Endothelial cell of umbilical vein (primary cell): ENCODE measurements at regions not wholly inside any gene's neighbourhood (a gene's known extent, or its start where the extent isn't known, plus 50 kb on each side); places are given as distances from the start of the nearest gene placed in this dataset.

ENCODE experiments used
- BruUV-seq: library from RNA; stranded (reverse); fragments of 400-500 nt; replicated peaks from 2 replicates; lab custom pipeline; 2021; lab: Mats Ljungman, UMichigan
- CTCF ChIA-PET: fragments of 300-600, 350-600 bp; sonication (Branson Sonifier 250); formaldehyde crosslinking; loops from one replicate; lab custom pipeline; 2021; ENCODE audit warnings: antibody characterized with exemption, inconsistent platforms; lab: Charles Lee
- POLR2A ChIA-PET: fragments of 300-600, 350-600 bp; sonication (Branson Sonifier 250); formaldehyde crosslinking; loops from one replicate; lab custom pipeline; 2021; ENCODE audit warnings: antibody characterized with exemption, inconsistent platforms; lab: Charles Lee
- DNase-seq: peaks from one replicate; pipeline ENCODE4 v3.0.0-alpha.2; 2011; ENCODE audit warnings: low read depth, low spot score
- FAIRE-seq: peaks from 2 replicates; lab custom pipeline; 2011; peaks lifted over from hg19 to GRCh38; lab: Jason Lieb, UNC
- H2AFZ ChIP-seq: 2 replicates; pipeline ENCODE4 v1.6.0; 2012; ENCODE audit warnings: low read depth, low read length, control low read depth, inconsistent platforms
- H3K27ac ChIP-seq: 2 replicates; pipeline ENCODE4 v1.5.1; 2011; ENCODE audit warnings: low read depth, mild to moderate bottlenecking, control low read depth, low read length, moderate library complexity; ENCODE audit not compliant: insufficient read depth
- H3K27me3 ChIP-seq, 2 experiments: 2 replicates each; pipeline versions ENCODE4 v1.6.0 to v1.6.1; 2011; ENCODE audit warnings: low read length in 2 of 2, mixed read lengths in 1 of 2; ENCODE audit not compliant: control insufficient read depth in 2 of 2, insufficient read depth in 2 of 2
- H3K36me3 ChIP-seq, 2 experiments: 2 replicates in 1 of 2; 3 replicates in 1 of 2; pipeline ENCODE4 v1.5.1; 2011; ENCODE audit warnings: low read length in 2 of 2, mild to moderate bottlenecking in 1 of 2, moderate library complexity in 1 of 2; ENCODE audit not compliant: control insufficient read depth in 2 of 2, insufficient read depth in 2 of 2; ENCODE audit errors: extremely low read depth in 1 of 2
- H3K4me1 ChIP-seq: 3 replicates; pipeline ENCODE4 v1.5.1; 2011; ENCODE audit warnings: mild to moderate bottlenecking, low read length; ENCODE audit not compliant: control insufficient read depth, insufficient read depth; ENCODE audit errors: extremely low read depth
- H3K4me2 ChIP-seq: 2 replicates; pipeline ENCODE4 v1.6.1; 2011; ENCODE audit warnings: low read length, control low read depth, mixed read lengths; ENCODE audit not compliant: insufficient read depth
- H3K4me3 ChIP-seq, 3 experiments: fragments of 200-600 bp in 1 of 3; sonication (generic), shearing (Covaris generic) in 1 of 3; replicated peaks in 1 of 3; 2 replicates each; pipeline ENCODE4 v1.5.1; 2011 to 2016; ENCODE audit warnings: control low read depth in 3 of 3, low read length in 3 of 3, mild to moderate bottlenecking in 2 of 3, inconsistent platforms in 1 of 3, low read depth in 1 of 3, moderate library complexity in 1 of 3; ENCODE audit not compliant: insufficient read depth in 1 of 3
- H3K79me2 ChIP-seq: 2 replicates; pipeline ENCODE4 v1.6.0; 2012; ENCODE audit warnings: low read length, inconsistent platforms; ENCODE audit not compliant: control insufficient read depth, insufficient read depth
- H3K9ac ChIP-seq: replicated peaks from 2 replicates; pipeline ENCODE3; 2011; ENCODE audit warnings: low read length, control low read depth; ENCODE audit not compliant: insufficient read depth; ENCODE audit errors: extremely low read depth
- H3K9me1 ChIP-seq: replicated peaks from 3 replicates; pipeline ENCODE4 v1.6.0; 2011; ENCODE audit warnings: mild to moderate bottlenecking, low read length; ENCODE audit not compliant: control insufficient read depth, insufficient read depth; ENCODE audit errors: extremely low read depth
- H3K9me3 ChIP-seq: replicated peaks from 2 replicates; pipeline ENCODE4 v1.5.1; 2012; ENCODE audit warnings: low read length, inconsistent platforms; ENCODE audit not compliant: control insufficient read depth, insufficient read depth
- H4K20me1 ChIP-seq: replicated peaks from 2 replicates; pipeline ENCODE3; 2011; ENCODE audit warnings: mild to moderate bottlenecking, low read length; ENCODE audit not compliant: control insufficient read depth, insufficient read depth; ENCODE audit errors: extremely low read depth
- EZH2 ChIP-seq: IDR thresholded peaks from 2 replicates; pipeline ENCODE4 v1.6.1; 2012; ENCODE audit warnings: borderline replicate concordance, low read depth, mild to moderate bottlenecking, moderate library complexity, low read length, inconsistent platforms; ENCODE audit not compliant: severe bottlenecking
- FOS ChIP-seq: IDR thresholded peaks from 2 replicates; pipeline ENCODE4 v1.6.1; 2011; ENCODE audit warnings: mild to moderate bottlenecking, low read length, moderate library complexity, borderline replicate concordance; ENCODE audit not compliant: insufficient read depth
- GATA2 ChIP-seq: IDR thresholded peaks from 2 replicates; pipeline ENCODE4 v1.7.0; 2011; ENCODE audit warnings: low read depth, mild to moderate bottlenecking, moderate library complexity, mixed read lengths, low read length; ENCODE audit not compliant: insufficient read length, insufficient read depth
- JUN ChIP-seq: IDR thresholded peaks from 2 replicates; pipeline ENCODE4 v1.6.1; 2011; ENCODE audit warnings: borderline replicate concordance, low read depth; ENCODE audit not compliant: insufficient read length, insufficient read depth
- MYC ChIP-seq: IDR thresholded peaks from one replicate; pipeline ENCODE4 v1.6.1; 2011; ENCODE audit warnings: mild to moderate bottlenecking, low read depth, low read length
- POLR2A ChIP-seq: IDR thresholded peaks from 2 replicates; pipeline ENCODE4 v1.6.1; 2012; ENCODE audit warnings: low read depth, mild to moderate bottlenecking, control low read depth, low read length
- POLR2AphosphoS5 ChIP-seq: IDR thresholded peaks from 2 replicates; pipeline ENCODE4 v1.6.1; 2012; ENCODE audit warnings: low read depth, mild to moderate bottlenecking, control low read depth, low read length, moderate library complexity; ENCODE audit not compliant: insufficient read depth
- dilution Hi-C: fragments of 300-500 bp; cut with MboI; formaldehyde crosslinking; loops from one replicate; pipeline ENCODE4 v1.15.0; 2019; ENCODE audit warnings: low sequenced_read_pairs; ENCODE audit not compliant: extremely low pct_ligation_motif_present
- intact Hi-C: fragments of 100-400 bp; cut with micrococcal nuclease; formaldehyde crosslinking; loops from one replicate; pipeline ENCODE4 v1.10.0; 2022
- TF ChIP-seq, protein P1 (sequence below), 2 donors: IDR thresholded peaks; 1 replicate in 1 of 2; 2 replicates in 1 of 2; pipeline ENCODE4 v1.5.1; 2011; ENCODE audit warnings: low read length in 2 of 2, mild to moderate bottlenecking in 2 of 2, moderate library complexity in 2 of 2, control low read depth in 1 of 2, inconsistent platforms in 1 of 2, low read depth in 1 of 2; ENCODE audit not compliant: insufficient read depth in 1 of 2; ENCODE audit errors: extremely low read depth in 1 of 2
- TF ChIP-seq, protein P2 (sequence below): IDR thresholded peaks from 2 replicates; pipeline ENCODE4 v1.6.1; 2011; ENCODE audit not compliant: insufficient read depth, insufficient read length

DNA sequence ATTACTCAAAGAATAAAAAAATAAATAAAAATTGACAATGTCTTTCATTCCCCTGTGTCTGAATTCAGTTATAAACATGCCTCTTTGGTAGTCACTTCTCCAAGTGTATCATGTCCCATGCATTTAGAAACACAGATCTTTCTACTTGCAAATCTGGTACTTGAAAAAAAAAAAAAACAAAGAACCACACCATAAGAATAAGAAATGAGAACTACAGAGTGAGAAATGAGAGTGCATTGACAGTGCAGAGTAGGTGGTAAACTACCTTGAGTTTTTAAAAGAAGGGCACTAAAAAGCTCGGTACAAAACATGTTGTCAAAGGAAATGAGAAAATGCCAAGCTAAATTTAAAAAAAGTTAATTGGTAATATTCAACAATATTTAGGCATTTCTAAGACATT, 123.0 kb downstream of the GPR85 start:
- dilution Hi-C loops (no loop called here), intact Hi-C loops (no loop called here)
- Histone ChIP-seq H4K20me1 (no peaks in the 10 kb centered on the region), H3K9ac (no peak overlapping the region), H3K4me1 (no peaks in the 10 kb centered on the region), H3K79me2 (no peaks in the 10 kb centered on the region), H3K9me1 (no peaks in the 10 kb centered on the region), H3K4me3 (no peak overlapping the region), H3K27ac (no peak overlapping the region), H3K9me3 (no peaks in the 10 kb centered on the region), H3K36me3 (no peaks in the 10 kb centered on the region), H3K27me3 (no peaks in the 10 kb centered on the region), H2AFZ (no peak overlapping the region), H3K4me2 (no peak overlapping the region)
- TF ChIP-seq JUN (no peak), MYC (no peak), POLR2A (no peak), POLR2AphosphoS5 (no peak), EZH2 (no peak), FOS (no peak), GATA2 (no peak)
- TF ChIP-seq, protein P1, sequence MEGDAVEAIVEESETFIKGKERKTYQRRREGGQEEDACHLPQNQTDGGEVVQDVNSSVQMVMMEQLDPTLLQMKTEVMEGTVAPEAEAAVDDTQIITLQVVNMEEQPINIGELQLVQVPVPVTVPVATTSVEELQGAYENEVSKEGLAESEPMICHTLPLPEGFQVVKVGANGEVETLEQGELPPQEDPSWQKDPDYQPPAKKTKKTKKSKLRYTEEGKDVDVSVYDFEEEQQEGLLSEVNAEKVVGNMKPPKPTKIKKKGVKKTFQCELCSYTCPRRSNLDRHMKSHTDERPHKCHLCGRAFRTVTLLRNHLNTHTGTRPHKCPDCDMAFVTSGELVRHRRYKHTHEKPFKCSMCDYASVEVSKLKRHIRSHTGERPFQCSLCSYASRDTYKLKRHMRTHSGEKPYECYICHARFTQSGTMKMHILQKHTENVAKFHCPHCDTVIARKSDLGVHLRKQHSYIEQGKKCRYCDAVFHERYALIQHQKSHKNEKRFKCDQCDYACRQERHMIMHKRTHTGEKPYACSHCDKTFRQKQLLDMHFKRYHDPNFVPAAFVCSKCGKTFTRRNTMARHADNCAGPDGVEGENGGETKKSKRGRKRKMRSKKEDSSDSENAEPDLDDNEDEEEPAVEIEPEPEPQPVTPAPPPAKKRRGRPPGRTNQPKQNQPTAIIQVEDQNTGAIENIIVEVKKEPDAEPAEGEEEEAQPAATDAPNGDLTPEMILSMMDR (IDR thresholded peaks at IDR 0.05; ENCODE audit: extremely low read depth in 1 of 2, insufficient read depth in 1 of 2, low read depth in 1 of 2, low read length in 2 of 2) = no peak
- TF ChIP-seq, protein P2, sequence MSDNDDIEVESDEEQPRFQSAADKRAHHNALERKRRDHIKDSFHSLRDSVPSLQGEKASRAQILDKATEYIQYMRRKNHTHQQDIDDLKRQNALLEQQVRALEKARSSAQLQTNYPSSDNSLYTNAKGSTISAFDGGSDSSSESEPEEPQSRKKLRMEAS = no peak
- ChIA-PET POLR2A (no interaction called here), CTCF (interaction anchor here (1.5 kb wide), 1 partner anchor 13 kb away, joined by 3 read pairs; no protein-coding TSS in a partner anchor)
- DNase-seq (no peak), FAIRE-seq (no peak)
- BruUV-seq = no TSS peak
